Right ventricle myocardium superior (tissue), 1 donor: ENCODE measurements at regions not wholly inside any gene's neighbourhood (a gene's known extent, or its start where the extent isn't known, plus 50 kb on each side); places are given as distances from the start of the nearest gene placed in this dataset.
A peak's percentile ranks its signal among the peaks of the same experiment; 100 is the strongest.

Source experiments
- ATAC-seq: fragments of 200-7000 bp; cut with Tn5 transposase; one replicate; pipeline ENCODE4 v1.9.1; 2020; ENCODE audit warnings: mild to moderate bottlenecking; ENCODE audit not compliant: poor library complexity
- DNase-seq: peaks from one replicate; pipeline ENCODE4 v3.0.0-alpha.2; 2020
- intact Hi-C: fragments of 100-400 bp; cut with DNase I; formaldehyde crosslinking; loops from one replicate; pipeline ENCODE4 v1.11.2; 2022
- donor health status: DM: no; HTN: yes; CAD: no; lungs with severe emphysema.

DNA sequence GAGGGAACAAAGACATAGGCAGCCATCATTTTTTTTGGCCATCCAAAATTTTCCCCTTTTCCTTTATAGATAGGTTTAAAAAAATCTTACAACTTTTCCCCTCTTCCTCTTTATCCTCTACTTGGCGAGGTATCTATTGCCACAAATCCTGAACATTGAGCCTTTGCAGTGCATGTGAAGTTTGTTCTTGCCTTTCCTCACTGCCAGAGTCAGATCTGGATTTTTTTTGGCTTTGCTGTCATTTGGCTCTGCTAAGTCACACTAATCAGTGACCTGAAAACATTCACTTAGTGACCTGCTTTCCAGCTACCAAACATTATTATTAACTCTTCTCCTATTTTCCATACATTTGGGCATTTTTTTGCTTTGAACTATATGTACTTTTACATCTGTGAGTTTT lies 249.2 kb upstream of the ZSWIM2 start:
- intact Hi-C loops, result no loop called here
- DNase-seq, result no peak
- ATAC-seq, result peak; percentile 38

GRCh38 chr2:187093771-187094412 lies 244.9 kb upstream of the ZSWIM2 start:
- no peak for ATAC-seq
- intact Hi-C loops, result no loop called here
- DNase-seq, result no peak

- ATAC-seq, result no peak
- intact Hi-C loops, result no loop called here
- DNase-seq, result no peak
Measured at GRCh38 chr2:187091664-187092063, 242.7 kb upstream of the ZSWIM2 start.

DNA sequence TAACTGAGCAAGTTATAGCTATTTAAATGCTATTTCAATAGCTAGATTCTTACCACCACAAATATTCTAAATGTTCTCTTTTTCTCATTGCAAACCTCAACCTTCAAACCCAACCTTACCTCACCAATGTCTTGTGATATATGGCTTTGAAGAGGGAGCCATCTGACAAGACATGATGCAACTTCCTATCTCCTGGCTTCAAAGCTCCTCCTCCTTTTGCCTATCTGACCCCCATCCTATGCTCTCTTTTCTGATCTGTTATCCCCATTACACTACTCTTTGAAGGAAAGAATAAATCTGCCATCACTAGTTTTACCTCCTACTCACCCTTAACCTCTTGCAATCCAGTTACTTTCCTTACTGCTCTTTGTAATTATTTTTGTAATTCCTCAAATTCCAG lies 235.6 kb upstream of the ZSWIM2 start:
- intact Hi-C loops, result no loop called here
- ATAC-seq (no peak), DNase-seq (no peak)

GRCh38 chr2:187081461-187081860 lies 232.5 kb upstream of the ZSWIM2 start:
- intact Hi-C loops, result no loop called here
- DNase-seq, result no peak
- no peak for ATAC-seq

DNA sequence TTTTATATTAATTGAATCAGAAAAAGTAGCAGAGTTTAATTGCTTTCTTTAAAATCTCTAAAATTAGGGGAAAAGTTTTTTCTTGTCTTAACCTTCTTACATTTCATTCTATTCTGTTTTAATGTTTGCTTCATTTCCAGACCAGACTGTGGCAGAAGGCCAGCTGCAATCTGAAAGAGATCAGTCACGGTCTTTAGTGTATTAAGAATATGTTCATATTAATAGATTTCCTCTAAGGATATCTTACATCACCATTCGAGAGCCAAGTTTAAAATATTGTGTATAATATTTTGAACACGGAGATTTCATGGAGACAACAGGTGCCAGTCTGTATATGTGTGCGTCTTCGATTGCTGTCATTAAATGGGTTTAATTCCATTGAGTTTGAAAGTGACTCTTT lies 230.9 kb upstream of the ZSWIM2 start:
- no peak for DNase-seq
- intact Hi-C loops, result no loop called here
- ATAC-seq, result no peak

- DNase-seq (no peak), ATAC-seq (no peak)
- intact Hi-C loops, result no loop called here
Measured at GRCh38 chr2:187078297-187078696, 229.3 kb upstream of the ZSWIM2 start.

GRCh38 chr2:187075671-187076070 lies 226.7 kb upstream of the ZSWIM2 start:
- ATAC-seq (no peak), DNase-seq (no peak)
- intact Hi-C loops, result no loop called here

DNA sequence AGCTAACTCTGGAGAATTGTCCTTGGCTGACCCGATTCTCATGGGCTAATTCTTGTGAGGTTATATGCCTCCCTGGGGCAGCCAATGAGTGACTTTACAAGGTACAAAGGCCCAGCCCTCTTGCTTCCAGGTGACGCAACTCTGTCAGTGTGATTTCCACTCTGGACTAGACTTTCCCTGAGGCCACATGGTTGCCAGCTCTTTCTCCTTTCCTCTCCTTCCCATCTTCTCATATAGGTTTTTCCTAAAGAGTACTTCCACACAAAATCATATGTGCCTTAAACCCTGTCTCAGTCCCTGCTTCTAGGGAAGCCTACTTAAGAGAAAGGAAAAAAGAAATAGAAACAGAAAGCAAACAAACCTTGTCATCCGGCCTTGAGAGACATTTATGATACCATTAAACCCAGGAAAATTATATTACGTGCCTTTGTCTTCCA lies 226.2 kb upstream of the ZSWIM2 start:
- intact Hi-C loops, result no loop called here
- peak; percentile 83 for ATAC-seq
- peak; percentile 39 for DNase-seq

DNA sequence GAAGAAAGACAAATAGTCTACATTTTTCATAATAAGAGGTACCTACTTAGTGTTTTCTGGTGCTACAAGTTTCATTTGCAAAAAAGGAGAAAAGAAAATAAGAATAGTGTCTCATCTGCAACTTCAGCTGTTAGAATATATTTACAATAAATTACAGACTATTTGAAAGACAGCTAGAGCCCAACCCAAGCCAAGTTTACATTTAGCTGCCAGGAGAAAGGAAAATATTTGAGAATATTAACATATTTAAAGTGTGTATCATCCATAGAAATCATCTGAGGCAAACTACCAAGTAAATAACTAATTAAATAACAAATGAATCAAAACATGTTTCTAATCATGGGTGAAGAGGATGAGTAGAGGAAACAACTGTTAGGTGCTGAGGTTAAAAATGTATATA lies 209.2 kb upstream of the ZSWIM2 start:
- intact Hi-C loops, result no loop called here
- DNase-seq, result no peak
- no peak for ATAC-seq

DNA sequence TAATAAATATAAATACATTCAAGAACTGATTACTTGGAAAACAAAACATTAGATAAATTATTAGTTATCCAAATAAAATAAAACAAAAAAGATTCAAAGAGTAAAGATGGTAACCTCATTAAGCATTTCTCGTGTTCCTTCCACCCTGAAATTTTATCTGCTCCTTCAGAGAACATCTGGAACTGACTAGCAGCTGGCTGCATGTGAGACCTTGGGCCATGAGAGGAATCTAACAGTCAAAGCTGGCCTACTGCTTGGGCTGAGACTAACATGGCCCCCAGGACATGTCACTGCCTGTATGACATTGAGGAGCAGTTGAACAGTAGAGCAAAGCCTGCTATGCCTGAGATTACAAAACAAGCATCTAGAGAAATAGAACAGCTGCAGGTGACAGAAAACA lies 208.5 kb upstream of the ZSWIM2 start:
- DNase-seq, result no peak
- ATAC-seq, result no peak
- intact Hi-C loops, result no loop called here

GRCh38 chr2:187056416-187057334 lies 207.7 kb upstream of the ZSWIM2 start:
- intact Hi-C loops, result no loop called here
- ATAC-seq (no peak), DNase-seq (no peak)

DNA sequence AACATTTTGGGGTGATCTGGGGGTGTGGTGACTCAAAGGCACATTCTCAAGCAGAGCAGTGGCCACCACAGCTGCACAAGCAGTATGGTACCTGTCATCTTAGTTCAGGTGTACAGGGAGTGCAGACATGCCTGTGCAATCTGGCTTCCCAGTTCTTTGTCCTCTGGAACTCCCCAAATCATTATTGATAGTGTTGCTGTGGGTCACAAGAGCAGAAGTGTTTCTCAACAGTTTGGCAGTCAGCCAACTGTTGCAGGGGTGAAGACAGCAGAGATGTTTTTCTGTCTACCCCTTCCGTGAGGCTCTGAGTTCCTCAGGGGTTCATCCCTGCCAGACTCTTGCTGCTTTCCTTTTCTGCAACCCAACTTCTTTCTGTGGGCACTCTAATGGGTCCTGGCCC lies 206.5 kb upstream of the ZSWIM2 start:
- peak; percentile 29 for ATAC-seq
- no peak for DNase-seq
- intact Hi-C loops, result no loop called here

- no peak for ATAC-seq
- intact Hi-C loops, result no loop called here
Measured at GRCh38 chr2:187054501-187055319, 205.7 kb upstream of the ZSWIM2 start.

DNA sequence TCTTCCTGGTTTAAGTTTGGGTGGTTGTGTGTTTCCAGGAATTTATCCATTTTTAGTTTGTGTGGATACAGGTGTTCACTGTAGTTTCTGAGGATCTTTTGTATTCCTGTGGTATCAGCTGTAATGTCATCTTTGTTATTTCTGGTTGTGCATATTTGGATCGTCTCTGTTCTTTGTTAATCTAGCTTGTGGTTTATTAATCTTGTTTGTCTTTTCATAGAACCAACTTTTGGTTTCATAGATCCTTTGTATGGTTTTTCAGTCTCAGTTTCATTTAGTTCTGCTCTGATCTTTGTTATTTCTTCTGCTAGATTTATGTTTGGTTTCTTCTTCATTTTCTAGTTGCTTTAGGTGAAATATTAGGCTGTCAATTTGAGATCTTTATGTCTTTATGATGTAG lies 202.4 kb upstream of the ZSWIM2 start:
- ATAC-seq (no peak), DNase-seq (no peak)
- intact Hi-C loops, result no loop called here

More at GRCh38 chr2:187054501-187055319, 205.7 kb upstream of the ZSWIM2 start:
- DNase-seq, result no peak

- no peak for DNase-seq
- ATAC-seq, result no peak
- intact Hi-C loops, result no loop called here
Measured at GRCh38 chr2:187050409-187050998, 201.5 kb upstream of the ZSWIM2 start.

DNA sequence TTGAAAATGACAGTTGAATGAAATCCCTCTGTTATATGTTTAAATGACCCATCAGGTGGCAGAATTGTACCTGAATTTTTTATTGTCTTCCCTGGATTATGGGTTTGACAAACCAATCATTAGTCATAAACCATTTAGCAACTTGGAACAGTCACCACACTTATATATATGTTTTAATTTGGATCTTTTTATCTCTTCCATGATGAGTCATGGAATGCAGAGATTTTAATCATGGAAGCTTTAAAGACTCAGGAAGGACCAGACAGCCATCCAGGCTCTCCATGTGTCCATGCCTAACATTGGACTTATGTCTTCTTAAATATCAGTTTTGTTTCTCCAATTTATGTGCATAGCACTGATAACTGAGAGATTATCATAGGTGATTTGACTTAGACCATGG lies 188.3 kb upstream of the ZSWIM2 start:
- no peak for ATAC-seq
- intact Hi-C loops, result no loop called here
- DNase-seq, result no peak

GRCh38 chr2:187034434-187034833 lies 185.5 kb upstream of the ZSWIM2 start:
- intact Hi-C loops, result no loop called here
- DNase-seq, result no peak
- ATAC-seq, result no peak

DNA sequence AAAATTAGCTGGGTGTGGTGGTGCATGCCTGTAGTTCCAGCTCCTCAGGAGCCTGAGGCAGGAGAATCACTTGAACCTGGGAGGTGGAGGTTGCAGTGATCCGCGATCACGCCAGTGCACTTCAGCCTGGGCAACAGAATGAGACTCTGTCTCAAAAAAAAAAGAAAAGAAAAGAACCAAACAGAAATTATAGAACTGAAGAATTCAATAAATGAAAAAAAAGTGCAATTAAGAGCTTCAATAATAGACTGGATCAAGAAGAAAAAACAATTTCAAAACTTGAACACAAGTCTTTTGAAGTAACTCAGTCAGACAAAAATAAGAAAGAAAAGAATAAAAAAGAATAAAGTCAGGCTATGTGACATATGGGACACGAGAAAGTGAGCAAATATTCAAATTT lies 175.8 kb upstream of the ZSWIM2 start:
- DNase-seq, result no peak
- intact Hi-C loops, result no loop called here
- ATAC-seq, result no peak
